IPS DF 4.7 (cell line): ENCODE measurements at regions not wholly inside any gene's neighbourhood (a gene's known extent, or its start where the extent isn't known, plus 50 kb on each side); places are given as distances from the start of the nearest gene placed in this dataset.
"Not testable (repeated sequence)": the region's sequence is repeated elsewhere in the genome, so short reads cannot be mapped to it uniquely, and the experiment has no call there.

Experiments
- DNase-seq: peaks from one replicate; pipeline ENCODE4 v3.0.0-alpha.2; 2013; ENCODE audit warnings: low spot score; ENCODE audit errors: extremely low read depth

DNA sequence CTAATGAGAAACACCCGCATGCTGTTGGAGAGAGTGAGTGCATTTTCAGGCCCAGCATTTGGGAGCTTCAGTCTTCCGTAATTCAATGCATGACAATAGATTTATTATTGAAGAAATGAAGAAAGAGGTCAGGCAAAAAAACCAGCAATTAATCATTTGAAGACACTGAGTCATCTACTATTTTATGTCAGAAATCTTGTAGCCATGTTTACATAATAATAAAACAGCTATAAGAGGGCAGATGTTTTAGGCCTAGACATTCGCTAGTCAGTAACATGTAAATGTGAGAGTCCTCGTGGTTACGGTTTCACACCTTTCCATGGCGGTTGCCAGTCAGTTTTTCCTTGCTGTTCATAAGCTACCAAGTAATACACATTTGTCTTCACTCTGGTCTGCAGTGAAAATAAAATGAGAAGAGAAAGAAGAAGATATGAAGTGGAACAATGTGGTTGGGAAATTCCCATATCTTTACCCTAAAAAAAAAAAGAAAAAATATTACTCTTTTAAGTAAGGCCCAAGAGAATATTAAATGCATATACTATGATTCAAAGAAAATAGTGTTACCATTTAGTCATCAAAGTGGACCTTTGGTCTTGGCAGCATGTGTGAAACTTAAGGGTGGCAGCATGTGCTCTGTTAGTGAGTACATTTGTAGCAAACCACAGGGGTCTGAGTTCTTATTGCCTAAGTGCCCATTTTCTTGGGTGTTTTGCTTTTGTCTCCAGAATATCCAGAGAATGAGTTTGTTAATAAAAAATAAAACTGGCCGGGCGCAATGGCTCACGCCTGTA lies 140.5 kb upstream of the TBL1XR1 start:
- DNase-seq, result no peak

DNA sequence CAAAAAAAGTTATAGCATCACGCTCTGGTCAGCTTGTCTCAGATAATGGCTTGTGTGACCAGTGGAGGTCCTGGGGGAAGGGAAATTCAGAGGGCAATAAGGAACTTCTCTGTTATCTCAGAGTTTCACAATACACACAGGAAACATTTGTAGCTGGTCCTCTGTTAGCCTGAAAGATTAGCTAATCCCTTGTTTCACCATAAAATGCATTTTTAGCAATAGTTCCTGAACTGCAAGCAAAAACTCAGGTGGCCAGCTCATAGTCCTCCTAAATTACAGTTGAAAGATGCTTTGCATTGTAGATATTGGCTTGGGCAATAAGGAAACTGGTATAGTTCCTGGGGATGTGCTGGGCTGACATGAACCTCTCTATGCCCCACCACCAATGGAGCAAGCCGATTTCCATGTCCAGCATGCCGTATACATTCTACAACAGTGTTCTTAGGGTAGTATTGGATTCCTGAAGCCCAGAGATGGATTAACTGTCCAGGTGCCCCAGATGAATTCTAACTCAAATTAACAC lies 141.5 kb upstream of the TBL1XR1 start:
- no peak for DNase-seq

DNA sequence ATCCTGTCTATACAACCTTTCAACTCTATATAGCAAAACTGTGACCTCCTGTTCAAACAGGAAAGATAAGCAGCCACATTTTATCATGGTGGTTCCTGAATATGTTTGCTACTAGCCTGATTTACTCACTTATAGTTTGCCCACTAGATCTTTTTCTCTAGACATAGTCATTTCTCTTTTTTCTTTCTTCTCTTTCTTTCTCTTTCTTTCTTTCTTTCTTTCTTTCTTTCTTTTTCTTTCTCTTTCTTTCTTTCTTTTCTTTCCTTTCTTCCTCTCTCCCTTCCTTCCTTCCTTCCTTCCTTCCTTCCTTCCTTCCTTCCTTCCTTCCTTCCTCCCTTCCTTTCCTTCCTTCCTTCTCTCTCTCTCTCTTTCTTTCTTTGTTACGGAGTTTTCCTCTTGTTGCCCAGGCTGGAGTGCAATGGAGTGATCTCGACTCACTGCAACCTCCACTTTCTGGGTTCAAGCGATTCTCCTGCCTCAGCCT lies 142.0 kb upstream of the TBL1XR1 start:
- not testable (repeated sequence) for DNase-seq

DNA sequence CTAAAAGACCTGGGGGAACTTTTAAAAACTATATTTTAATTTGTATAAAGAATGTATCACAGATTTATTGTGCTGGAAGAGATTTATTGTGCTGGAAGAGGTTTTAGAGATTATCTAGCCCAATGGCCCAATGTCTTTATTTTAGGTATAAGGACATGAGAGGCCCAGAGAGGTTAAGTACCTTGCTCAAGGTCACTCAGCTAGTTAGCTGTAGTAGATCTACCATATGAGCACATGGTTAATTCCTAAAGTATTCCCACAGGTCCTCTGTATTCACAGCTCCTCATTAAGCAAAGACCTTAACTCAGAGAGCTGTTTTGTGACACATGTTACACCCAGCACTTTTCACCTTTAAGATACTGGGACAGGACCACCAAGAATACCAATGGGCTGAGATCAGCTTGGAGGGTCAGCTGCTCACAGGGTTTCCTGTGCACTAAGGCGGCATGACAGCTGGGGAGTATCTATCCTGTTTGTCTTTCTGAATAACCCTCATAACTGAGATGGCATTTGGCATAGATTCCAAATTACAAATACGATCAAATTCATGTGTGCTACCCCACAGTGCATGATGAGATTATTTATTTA lies 143.1 kb upstream of the TBL1XR1 start:
- DNase-seq, result no peak

DNA sequence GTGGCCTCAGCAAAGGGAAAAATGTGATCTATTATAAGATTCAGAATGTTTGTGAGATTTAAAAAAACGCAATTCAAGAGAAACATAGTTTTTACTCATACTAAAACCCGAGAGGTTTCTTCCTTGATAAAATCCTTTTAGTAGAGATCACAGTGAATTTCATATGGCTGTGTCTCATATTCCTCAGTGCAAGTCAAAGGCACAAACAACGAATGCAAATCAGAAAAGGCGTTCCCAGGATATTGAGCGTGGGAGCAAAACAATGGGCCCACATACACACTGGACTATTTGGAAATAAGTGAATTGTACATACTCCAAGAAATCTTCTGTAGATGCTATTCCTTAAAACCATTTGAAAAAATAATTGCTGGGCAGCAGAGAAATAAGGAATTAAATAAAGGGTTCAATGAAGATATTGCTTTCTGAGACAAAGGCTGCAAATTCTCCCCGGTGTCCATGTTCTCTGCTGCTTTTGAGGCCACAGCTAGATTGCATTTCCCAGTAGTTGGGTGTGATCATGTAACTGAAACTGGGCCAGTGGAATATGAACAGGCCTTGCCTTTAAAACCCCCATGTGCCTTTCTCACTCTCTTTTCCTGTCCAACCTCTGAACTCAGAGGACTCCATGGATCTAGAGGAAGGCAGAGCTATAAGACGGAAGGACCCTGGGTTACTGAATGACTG lies 144.6 kb upstream of the TBL1XR1 start:
- no peak for DNase-seq

DNA sequence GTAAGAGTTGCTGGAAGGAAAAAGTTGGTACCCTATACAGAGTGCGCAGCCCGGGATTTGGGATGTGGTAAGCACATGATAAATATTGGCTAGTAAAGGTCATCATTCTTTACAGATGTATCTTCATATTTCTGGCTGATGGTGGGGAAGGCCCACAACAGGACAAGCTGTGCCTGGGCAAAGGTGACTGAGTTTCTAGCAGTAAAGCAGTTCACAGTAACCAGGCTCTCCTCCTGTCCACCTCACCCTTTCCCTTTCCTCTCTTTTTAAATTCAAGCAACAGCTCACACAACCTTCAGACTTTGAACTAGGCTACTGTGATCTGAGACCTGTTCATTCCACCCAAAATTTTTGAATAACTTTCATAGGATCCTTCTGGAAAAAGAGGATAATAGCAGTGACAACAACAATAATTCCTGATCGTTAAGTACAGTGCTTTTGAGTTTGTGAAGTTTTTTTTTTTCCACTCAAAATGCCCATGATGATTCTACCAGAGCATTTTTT lies 145.9 kb upstream of the TBL1XR1 start:
- DNase-seq, result no peak

DNA sequence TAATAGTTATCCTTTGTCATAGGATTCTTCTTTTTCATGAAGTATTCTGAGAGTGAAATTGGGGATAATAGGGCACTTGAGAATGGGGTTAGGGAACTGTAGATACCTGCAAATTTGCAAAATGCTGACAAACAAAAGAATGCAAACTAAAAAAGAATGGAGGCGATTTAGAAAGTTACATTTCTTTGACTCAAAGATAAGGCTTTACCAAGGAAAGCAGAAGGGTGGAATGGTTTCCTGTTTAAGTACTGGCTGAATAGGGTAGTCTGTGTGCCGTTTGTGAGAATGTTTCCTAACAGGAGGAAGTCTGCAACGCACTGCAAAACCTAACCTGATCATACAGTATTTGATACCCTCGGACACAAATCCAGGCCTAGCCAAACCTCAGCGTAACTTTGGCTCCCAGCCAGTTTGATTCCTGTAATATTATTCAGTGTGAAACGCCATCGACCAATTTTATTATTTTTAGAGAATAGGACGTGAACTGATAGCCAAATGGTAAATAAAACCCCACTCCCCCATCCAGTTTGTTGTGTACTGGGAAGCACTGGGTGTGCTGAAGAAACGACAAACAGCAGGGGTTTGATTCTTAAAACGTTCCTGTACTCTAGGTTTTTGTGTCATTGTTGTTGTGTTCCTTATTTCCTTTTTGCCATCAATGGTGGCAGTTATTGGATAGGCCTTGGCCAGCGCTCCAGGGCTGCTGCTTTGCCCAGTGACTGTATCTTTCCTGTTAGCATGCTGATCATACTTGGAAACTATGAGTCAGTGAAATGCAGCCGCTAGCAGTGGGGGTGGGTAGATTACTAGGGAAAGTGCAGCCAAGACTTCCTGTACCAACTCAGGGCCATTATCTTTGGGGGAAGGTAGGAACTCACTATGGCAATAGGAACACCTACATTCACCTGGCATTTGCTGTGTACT lies 148.0 kb upstream of the TBL1XR1 start:
- DNase-seq, result no peak

DNA sequence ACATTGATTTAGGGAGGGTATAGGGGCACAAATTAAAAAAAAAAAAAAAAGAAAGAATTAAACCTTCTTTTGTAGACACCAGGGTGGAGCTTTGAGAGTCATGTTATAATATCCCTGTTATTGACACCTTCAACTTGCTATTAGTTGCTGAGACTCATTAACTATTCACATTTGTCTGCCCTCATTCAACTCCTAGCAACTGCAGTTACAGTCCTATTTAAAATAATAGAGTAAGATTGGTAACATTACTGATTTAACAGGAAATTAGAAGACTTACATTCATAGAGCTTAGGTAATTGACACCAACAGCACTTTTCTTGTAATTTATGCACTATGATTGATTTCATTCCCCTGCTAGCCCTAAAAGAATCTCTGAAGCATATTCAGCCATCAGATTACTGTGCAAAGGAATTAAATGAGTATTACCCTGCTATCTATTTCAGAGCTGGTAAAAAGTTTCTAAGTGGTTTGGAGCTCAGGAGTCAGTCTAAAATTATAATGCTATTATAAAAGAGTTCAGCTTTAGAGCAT lies 148.8 kb upstream of the TBL1XR1 start:
- DNase-seq, result no peak

DNA sequence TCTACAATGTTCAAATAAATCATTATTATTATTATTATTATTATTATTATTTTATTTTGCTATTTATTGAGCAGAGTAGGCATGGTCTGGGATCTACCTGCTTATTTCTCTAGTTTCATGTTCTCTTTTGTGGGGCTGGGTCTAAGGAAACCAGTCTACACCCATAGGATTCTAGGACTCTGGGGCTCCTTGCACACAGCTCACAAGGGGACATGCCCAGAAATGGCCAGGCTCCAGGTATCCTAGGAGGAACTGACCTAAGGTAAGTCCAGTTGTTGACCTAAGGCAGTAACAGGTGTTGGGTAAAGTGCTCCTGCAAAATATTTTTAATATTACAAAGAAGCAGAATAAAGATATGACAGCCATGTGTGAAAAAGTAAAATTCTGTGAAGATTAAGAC lies 149.6 kb upstream of the TBL1XR1 start:
- DNase-seq, result no peak

DNA sequence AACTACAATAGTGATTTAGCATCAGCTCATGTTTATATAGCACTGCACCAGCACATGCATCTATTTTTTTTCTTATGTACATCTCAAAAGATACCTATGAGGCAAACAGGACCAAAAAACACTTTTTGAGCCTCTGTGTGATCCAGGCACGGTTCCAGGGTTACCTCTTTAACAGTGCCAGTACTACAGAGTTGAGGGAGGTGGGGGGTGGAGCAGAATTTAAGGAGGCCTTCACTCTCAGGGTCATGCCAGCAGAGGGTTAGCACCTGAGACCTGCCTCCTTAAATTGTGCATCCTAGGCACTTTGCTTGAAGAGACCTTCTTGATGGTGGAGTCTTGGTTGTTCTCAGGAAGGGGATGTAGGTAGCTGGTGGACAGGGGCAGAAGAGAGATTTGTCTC lies 150.3 kb upstream of the TBL1XR1 start:
- no peak for DNase-seq

DNA sequence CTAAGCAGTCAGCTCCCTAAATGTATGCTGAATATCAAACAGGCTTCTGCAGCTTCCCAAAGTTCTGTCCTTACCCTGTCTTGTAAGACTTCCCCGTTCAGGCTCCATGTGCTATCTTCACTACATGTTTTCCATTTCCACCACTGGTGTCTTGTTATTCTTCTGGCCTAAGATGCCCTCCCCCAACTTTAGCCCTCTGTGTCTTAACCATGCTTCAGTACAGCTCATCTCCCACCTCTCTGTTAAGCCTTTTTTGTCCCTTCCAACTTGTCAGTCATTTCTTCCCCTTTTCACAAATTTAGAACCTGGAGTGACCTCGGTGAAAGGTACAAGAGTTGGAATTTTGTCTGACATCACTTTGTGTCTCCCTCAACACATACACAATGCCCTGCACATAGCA lies 151.7 kb upstream of the TBL1XR1 start:
- no peak for DNase-seq

DNA sequence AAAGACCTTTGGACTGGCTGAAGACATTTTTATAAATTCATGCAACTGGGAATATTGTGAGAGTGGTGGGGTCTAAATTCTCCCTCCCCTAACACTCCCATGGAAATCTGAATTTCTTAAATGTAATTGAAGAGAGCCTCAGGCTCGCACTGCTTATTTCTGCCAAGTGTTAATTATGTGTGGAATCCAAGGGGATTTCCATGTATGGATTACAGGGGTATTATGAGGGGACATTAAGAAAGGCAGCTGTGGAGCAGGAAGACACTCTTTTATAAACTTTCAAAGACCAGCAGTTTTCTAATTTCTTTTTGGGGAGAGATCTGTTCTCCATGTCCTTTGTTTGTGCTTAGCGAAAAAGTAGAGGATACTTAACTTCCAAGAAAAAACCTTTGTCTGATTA lies 152.1 kb upstream of the TBL1XR1 start:
- DNase-seq, result no peak

DNA sequence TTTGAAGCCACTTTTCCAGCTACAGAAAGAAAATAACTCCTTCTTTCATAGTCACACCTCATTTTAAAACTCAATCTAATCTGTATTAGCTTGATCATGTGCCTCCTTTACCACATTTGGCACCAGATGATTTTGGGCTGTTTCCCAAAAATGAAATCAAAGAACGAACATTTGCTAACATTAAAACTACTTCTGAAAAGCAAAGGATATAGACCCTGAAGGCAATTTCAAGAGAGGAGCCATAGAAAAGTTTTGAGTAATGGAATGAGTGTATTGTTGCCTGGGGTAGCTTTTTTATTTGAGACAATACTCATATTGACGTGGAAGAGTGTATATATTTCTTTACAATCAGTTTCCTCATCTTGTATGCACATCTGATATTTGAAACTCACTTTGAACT lies 152.8 kb upstream of the TBL1XR1 start:
- no peak for DNase-seq

DNA sequence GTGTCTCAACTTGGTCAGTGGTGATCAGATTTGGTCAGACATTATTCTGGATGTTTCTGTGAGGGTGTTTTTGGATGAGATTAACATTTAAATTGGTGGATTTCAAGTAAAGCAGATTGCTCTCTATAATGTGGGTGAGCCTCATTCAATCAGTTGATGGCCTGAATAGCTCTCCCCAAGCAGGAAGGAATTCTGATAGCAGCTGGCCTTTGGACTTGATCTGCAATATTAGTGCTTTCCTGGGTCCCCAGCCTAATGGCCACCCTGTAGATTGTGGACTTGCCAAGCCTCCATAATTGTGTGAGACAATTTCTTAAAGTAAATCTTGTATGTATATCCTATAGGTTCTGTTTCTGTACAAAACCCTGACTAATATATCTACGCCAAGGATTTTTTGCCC lies 153.9 kb upstream of the TBL1XR1 start:
- no peak for DNase-seq

DNA sequence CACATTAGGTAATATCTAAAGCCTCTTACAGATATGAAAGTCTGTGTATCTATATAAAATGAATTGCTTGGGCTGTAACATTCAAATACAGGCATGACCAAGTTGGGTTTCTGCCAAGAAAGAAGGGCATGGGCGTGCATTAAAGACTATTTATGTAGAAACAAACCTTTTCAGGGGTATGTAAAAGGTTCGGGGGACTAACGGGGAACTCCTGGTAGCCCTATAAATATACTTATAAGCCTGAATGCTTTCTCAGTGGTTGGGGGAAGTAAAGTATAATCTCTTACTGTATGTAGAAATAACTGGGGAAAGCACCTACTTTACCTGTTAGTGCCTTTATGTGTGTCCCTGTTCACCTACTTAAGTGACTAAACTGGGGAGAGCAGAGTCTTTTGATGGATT lies 154.5 kb upstream of the TBL1XR1 start:
- DNase-seq, result no peak

DNA sequence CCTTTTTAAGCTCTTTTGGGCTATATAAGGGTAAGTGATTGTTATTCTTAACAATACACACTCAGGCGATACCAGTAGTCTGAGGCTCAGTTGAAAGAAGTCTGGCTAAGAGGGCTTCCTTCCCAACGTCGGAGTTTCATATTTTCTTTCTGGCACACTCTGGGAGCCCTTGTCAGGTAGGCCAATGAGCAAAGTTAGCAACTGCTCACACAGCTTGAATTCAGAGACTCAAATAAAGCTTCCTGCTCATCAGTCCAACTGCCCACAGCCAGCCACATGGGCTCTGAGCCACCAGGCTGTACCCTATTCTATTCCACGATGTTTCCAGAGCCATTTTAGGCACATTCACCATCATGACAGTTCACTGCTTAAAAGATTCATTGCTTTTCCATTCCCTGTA lies 155.1 kb upstream of the TBL1XR1 start:
- no peak for DNase-seq

DNA sequence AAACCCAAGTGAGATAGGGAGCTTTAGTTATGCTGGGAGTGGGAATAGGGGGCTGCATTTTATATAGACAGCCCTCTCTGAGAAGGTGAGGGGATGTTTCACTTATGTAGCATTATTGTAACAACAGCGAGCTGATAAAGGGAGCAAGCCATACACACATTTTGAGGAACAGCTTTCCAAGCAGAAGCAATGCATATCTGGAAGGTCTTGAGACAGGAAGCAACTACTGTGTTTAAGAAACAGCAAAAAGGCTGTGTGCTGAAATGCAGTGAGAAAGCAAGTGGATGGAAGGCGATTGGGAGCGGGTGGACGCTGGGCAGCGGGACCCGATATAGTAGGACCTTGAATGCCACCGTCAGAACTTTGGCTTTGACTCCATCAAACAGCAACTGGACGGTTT lies 155.9 kb upstream of the TBL1XR1 start:
- DNase-seq, result no peak

DNA sequence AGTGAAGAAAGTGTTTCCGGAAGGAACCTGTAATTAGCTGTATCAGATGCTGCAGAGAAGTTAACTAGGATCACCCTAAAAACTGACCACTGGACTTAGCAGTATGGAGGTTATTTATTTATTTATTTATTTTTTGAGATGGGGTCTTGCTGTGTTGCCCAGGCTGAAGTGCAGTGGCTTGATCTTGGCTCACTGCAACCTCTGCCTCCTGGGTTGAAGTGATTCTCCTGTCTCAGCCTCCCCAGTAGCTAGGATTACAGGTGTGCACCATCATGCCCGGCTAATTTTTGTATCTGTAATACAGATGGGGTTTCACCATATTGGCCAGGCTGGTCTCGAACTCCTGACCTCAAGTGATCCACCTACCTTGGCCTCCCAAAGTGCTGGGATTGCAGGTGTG lies 156.6 kb upstream of the TBL1XR1 start:
- DNase-seq, result not testable (repeated sequence)

DNA sequence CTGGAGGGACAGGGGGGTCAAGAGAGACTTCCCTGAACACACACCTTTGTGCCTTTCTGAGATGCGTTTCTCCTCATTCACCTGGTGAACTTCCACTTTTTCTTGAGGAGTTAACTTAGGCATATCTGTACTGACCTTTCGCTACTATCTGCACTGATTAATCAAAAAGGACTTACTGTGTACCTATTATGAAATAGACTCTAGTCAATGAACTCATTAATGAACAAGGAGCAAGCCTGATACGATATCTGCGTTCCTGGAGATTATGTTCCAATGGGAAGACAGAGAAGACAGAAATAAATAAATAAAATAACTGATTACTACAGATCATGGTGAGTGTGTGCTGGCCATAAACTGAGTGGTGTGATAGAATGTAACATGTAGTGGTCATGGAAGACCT lies 157.2 kb upstream of the TBL1XR1 start:
- no peak for DNase-seq

DNA sequence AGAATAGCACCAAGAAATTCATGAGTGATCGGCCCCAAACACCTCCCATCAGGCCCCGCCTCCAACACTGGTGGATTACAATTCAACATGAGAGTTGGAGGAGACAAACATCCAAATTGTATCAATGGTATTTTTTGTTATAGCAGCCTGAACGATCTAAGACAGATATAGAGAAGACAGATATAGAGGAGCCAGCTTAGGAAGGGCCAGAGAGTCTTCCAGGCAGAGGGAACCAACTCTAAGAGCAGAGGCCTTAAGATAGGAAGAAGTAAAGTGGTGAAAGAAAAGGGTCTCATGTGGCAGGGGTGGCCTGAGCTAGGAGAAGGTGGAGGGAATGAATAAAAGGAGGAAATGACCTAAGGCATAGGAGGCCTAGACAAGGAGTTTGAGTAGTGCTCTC lies 158.8 kb upstream of the TBL1XR1 start:
- DNase-seq, result no peak

DNA sequence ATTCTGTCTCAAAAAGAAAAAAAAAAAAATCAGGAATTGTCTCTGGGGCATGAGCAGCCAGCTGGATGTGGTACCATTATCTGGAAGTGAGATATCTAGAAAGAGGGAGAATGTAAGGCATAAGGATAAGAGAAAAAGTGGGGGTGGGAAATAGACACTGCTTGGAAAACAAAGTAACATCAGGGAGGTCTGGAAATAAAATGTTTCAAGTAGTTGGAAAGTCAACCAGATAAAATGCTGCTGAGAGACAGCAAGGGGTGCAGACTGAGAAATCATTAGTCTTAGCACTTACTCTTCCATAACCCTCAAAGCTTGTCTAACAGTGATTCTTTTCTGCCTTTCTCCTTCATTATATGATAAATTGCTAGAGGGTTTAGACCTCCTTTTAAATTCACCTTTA lies 159.7 kb upstream of the TBL1XR1 start:
- no peak for DNase-seq
